Stimulated activated CD4-positive, alpha-beta T cell treated with anti-CD3 and anti-CD28 coated beads, TNF-alpha, amount 100 ng/mL, for 24 hours (primary cell): ENCODE measurements at regions not wholly inside any gene's neighbourhood (a gene's known extent, or its start where the extent isn't known, plus 50 kb on each side); places are given as distances from the start of the nearest gene placed in this dataset.
"Not testable (repeated sequence)": the region's sequence is repeated elsewhere in the genome, so short reads cannot be mapped to it uniquely, and the experiment has no call there.

Experiments
- DNase-seq, 3 experiments: peaks; one replicate each; pipeline ENCODE4 v3.0.0-alpha.2; 2020; ENCODE audit warnings: low read depth in 3 of 3

DNA sequence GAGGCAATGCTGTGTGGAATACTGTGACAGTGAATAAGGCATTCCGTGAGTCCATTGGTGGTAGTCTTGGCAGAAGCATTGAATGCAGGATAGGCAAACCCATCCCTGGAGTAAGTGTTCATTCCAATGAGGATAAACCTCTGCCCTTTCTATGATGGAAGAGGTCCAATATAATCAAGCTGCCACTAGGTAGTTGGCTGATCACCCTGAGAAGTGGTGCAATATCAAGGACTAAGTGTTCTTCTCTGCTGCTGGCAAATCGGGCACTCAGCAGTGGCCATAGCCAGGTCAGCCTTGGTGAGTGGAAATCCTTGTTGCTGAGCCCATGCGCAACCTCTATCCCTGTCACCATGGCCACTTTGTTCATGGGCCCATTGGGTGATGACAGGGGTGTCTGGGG, 70.1 kb downstream of the FBXO4 start:
- no peak for DNase-seq

GRCh38 chr5:42001673-42002072, 76.6 kb downstream of the FBXO4 start:
- no peak for DNase-seq

- DNase-seq: not testable (repeated sequence)
Observed at GRCh38 chr5:42003852-42004251, 78.8 kb downstream of the FBXO4 start.

DNA sequence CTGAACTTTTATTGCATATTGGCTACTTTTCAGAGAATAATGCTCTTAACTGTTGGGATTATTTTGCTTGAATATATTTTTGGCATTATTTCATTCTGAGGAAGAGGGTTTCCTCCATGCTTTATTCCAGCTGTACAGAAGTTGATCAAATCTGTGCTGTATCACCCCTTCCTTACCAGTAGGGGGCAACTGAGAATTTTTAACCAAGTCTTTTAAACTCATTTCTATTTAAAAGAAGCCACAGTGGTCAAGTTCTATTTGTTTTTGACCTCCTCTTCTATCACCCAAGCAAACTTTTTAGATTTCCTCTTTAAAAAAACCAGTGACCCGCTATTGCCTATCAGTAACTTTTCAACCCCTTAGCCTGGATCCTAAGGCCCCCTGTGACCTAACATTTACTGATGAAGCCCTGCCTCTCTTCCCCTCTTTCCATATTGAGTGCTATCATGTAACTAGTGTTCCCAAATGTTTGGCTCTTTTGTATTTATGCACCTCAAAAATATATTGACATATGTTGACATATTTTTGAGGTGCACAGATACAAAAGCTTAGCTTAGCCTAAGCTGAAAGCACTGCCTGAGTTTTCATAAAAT, 80.6 kb downstream of the FBXO4 start:
- DNase-seq: no peak

DNA sequence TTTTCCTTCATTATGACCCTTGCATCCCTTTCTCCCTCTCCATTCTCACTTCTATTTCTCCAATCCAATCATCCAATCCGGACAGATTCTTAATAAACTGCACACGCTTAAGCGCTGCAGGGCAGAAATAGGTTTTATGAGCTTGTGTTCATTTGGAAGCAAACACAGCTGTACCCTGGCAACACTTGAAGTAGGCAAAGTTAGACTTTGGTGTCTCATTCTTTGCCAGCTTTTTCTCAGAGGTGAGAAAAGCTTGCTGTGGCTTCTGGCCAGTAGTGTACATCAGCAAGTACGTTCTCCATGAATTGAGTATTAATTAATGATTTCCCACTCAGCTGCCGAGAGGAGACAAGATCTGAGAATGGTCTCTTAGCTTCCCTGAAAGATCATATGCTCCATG, 88.5 kb downstream of the FBXO4 start:
- no peak for DNase-seq

DNA sequence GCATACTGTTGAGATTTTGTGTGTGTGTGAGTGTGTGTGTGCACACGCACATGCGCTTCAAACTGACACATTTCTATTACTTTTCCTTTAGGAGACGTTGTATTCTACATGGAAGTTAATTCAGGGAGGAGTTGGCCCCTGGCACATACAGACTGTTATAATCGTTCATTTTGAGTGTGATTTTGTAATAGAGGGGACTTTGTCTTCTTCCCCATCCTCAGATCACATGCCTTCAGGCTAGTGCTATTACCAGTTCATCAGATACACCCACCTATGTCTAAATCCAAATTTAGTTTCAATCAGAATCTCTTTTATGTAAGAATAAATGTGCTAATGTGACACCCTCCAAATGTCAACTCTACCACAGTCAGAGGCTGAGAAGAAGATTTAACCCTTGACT, 90.2 kb downstream of the FBXO4 start:
- DNase-seq: no peak

DNA sequence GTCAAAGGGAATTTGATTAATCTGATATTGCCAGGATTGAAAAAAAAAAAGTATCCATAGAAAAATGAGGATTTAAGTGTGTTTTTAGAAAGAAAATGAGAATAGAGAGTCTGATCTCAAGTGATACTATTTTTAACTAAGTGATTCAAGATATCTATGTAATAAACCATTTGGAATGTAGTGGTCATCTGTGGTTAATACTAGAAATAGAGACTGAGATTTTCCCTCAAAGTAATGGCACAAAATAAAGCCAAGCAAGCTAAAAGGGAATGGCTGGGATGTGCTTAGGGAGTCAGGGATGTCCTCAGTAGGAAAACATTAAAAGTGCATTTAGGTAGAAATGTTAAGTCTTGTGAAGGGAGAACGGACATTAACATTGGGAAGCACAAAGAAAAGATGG, 90.6 kb downstream of the FBXO4 start:
- no peak for DNase-seq

DNA sequence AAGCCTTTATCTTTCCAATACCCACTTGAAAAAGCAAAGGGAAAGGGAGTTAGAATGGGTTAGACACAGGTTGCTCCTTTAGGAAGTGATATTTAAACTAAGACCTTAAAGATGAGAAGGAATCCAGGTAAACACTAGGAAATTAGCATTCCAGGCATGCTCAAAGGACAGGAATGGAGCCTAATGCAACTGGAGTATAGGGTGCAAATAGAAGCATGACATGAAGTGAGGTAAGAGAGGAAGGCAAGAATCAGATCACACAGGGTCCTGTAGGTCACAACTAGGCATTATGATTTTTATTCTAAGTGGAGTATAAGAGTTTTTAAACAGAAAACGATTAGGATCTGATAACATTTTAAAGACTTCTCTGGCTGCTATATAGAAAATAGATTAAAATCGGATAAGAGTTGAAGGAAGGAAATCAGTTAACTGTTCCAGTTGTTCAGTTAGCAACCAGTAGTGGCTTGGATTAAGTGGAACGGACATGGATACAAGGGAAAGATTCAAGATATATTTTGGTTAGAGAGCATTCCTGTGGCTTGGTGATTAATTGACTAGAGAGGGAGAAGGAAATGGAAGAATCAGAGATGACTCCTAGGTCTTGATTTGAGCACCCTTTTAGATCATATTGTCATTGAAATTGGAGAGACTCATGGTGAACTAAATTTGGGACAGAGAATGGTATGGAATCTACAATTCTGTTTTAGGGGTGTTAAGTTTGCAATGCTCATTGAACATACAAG, 95.9 kb downstream of the FBXO4 start:
- DNase-seq: no peak

- DNase-seq: no peak
Observed at GRCh38 chr5:42021923-42022322, 96.8 kb downstream of the FBXO4 start.

DNA sequence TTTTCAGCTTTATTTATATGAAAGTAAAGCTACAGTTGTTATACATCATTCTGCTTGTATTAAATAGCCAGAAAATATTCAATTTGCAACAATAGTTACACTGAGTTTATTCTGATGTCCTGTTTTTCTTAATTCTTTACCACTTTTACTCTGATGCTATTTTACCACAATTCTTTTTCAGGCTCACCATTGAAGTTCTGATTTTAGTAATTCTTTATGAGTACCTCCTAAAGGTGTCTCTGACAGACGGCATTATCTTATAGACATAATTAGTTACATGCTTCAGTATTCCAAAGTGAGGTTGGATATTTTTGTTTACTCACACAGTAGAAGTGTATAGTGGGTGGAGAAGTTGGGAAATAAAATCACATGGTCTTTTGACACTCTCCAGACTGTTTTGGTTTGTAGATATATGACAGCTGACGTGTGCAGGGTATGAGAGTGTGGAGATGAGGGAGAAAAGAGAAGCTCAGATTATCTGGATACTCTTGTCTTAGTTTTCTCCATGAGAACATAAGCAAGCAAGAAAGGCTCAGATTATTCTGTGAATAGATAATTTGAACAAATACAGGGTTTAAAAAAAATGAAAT, 97.4 kb downstream of the FBXO4 start:
- DNase-seq: no peak

- DNase-seq: no peak
Observed at GRCh38 chr5:42026446-42026845, 101.4 kb downstream of the FBXO4 start.

GRCh38 chr5:42032137-42032536, 107.1 kb downstream of the FBXO4 start:
- no peak for DNase-seq

DNA sequence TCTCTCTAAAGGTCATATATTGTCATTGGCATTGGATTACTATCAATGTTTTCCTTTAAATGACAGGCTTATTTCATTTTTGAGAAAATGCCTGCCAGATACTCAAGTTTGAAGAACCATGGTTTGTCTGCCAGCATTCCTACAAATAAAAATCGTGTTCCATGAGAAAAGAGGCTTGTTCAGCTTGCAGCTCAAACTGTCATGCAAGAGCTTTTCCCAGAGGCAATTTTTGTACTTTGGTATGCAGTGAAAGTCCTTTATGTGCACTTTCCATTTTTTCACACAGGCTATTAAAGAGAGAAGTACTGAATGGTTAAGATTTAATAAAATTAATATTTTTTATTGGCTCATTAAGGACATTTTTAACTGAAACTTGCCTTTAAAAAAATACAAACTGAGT, 110.4 kb downstream of the FBXO4 start:
- DNase-seq: no peak

DNA sequence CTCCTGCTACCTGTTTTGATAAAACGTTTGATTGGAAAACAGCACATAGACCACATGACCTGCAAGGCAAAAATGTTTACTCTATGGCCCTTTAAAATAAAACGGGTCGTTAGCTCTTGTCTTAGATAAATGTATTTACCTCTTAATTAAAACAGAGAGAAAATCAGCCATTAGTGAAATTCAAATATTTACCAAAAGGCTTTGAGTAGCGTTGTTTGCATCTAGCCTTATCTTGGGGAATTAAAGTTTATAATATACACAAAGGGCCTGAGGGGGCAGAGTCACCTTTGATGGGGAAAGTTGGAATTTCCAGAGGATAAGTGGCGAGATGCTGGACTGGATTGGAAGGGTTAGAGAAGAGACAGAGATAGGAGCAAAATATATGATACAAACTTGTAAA, 111.3 kb downstream of the FBXO4 start:
- DNase-seq: no peak

GRCh38 chr5:42037379-42037932, 112.4 kb downstream of the FBXO4 start:
- DNase-seq: no peak

DNA sequence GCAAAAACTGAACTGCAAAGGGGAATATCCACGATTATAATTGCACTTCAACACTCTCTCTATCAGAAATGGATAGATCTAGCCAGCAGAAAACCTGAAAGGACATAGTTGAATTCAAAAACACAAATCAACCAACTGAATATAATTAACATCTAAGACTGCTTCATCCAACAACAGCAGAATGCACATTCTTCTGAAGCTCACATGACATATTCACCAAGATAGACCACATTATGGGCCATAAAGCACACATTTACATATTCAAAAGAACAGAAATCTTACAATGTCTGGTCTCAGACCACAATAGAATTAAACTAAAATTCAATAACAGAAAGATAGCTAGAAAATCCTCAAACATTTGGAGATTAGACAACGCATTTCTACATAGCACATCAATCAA, 118.3 kb downstream of the FBXO4 start:
- DNase-seq: no peak

- peak; percentile 19 to 41 (median 22) for DNase-seq
Observed at GRCh38 chr5:42057254-42057690, 132.2 kb downstream of the FBXO4 start.

- no peak for DNase-seq
Observed at GRCh38 chr5:42059291-42059690, 134.2 kb downstream of the FBXO4 start.

DNA sequence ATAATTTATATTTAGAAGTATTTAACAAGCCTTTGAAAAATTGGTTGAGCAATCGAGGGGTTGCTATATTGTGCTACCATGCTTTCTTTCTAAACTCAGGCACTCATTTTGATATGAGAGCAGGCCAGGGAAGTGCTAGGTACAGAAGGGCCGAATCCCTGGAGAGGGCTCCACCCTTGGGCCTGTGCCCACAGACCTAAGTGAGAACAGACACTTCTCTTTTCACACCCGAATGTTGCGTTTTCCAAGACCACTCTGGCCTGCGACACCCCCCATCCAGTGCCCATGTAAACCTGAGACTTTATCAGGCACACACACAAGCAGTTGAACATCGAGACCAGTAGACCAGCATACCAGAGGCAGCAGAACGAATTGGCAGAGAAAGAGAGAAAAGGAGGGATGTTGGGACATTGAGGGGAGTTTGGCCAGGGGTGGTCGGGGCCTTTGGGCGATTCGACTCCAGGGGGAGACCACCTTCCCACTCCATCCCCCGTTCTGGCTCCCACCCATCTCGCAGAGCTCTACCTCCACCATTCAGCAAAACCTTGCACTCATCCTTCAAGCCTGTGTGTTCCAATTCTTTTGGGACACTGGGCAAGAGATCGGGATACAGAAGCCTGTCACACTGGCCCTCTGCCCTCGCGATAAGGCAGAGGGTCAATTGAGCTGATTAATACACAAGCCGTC, 134.8 kb downstream of the FBXO4 start:
- no peak for DNase-seq

DNA sequence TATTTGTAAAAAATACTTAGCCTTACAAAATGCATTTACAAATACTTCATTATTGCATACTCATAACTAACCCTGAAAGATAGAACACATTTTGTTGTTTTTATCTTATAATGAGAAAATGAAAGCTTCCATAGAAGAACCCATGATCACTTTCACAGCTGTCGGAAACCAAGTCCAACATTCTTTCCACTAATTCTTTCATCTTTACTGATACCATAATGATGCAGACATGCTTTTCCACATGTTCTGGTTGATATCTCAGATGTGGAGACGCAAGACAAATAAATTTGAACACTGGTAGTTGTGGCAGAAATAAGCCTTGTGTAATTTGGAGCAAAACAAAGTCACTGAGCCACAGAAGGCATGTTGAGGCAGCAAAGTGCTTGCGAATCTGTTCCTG, 136.0 kb downstream of the FBXO4 start:
- DNase-seq: no peak

- no peak for DNase-seq
Observed at GRCh38 chr5:42064821-42065220, 139.7 kb downstream of the FBXO4 start.

- no peak for DNase-seq
Observed at GRCh38 chr5:42066131-42066530, 141.1 kb downstream of the FBXO4 start.
